NCI-H2196 treated with DMSO at 0.1 percent for 48 hours (cell line): ENCODE measurements at regions not wholly inside any gene's neighbourhood (a gene's known extent, or its start where the extent isn't known, plus 50 kb on each side); places are given as distances from the start of the nearest gene placed in this dataset.

Experiments used
- DNase-seq: peaks from one replicate; lab custom pipeline; 2025; ENCODE audit not compliant: unreplicated experiment; lab: John Stamatoyannopoulos, UW

DNA sequence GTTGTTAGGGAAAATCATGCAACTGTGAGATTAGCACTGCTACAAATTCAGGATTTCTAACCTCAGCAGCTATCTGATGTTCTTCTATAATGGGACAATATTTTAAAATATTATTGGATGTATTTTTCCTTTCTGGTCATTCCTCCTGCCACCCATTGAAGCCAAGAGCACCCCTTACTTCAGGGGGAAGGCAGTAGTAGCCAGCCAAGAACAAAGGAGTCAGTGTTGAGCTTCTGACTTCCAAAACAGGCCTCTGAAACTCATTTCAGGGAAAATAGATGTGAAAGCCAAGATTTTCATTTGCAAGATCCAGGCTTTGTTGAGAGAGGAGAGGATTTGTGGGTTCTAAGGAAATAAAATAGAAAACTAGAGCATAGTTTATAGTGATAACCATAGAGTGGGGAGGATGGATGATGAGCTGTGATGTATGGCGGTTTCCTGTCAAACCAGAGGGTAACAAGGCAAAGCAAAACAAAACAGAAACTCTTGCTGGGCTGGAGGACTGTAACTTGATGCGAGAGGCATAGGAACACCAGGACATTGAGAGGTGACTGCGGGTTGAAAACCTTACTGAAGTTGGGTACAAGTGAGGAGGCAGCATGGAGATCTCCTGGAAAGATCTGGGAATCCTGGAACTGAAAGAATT is 173.7 kb upstream of the LEF1 start:
- no peak for DNase-seq

DNA sequence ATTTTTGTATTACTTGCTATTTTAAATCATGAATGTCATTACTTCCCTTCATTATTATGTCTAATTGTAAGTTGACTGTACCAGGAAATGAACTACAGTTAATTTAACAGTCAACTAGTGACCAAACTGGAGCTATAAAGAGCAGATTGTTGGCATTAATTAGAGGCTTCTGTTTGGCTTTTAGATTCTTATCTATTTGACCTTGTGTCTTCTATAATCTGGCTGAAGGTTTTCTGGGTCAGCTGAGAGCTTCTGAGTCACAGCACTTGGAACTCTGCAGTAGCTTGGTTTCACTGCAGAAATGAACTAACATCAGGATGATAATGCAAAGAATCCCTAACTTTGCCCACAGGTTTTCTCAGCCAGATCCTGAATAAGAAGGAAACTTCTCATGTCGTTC is 169.2 kb upstream of the LEF1 start:
- DNase-seq, result no peak

DNA sequence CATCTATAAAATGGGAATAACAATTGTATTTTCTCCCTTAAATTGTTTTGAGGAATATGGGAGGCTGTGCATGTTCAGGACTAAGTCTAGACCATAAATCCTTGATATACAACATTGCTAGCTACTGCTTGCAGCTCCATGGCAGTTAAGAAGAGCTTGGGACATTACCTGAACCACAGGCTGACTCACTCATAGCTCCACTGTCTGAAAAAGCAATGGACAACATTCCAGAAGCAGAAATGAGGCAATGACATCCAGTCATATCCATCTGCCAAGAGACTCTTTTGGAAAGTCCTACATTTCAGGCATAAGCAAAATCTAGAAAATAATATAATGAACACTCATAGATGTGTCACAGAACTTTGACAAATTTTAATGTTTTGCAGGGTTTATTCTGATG is 167.3 kb upstream of the LEF1 start:
- DNase-seq, result no peak

DNA sequence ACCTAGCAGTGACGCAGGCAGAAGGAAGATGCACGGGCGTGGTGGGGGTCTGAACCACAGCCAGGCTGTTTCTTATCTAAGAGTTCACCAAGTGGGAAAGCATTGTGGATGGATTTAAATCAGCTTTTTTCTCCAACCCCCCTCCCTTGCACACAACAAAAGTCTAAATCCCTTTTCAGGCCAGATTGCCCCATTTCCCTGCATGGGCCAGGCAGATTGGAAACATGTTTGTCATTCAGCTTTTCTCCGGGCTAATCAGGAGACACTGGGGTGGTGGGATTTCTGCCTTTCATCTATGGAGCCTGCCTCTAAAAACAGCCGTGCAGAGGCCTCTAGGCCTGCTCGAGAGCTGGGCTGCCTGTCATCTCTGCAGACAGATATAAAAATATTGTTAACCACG is 166.3 kb upstream of the LEF1 start:
- no peak for DNase-seq

DNA sequence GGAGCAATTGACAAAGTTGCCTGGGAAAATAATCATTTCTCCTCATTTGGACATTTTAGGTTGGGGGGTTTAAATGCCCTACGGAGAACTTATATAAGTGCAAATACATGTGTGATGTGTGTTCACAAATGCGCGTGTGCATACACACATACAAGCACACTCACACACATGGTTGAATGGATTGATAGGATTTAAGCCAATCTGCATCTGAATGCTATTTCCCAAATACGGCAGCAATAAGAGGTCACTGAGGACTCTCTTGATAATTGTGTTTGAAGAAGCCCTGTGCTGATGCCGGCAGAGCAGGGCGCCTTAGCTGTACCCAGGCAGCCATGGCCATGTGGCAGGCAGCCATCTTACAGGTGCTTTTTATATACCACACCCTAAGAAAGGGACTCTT is 165.3 kb upstream of the LEF1 start:
- no peak for DNase-seq

DNA sequence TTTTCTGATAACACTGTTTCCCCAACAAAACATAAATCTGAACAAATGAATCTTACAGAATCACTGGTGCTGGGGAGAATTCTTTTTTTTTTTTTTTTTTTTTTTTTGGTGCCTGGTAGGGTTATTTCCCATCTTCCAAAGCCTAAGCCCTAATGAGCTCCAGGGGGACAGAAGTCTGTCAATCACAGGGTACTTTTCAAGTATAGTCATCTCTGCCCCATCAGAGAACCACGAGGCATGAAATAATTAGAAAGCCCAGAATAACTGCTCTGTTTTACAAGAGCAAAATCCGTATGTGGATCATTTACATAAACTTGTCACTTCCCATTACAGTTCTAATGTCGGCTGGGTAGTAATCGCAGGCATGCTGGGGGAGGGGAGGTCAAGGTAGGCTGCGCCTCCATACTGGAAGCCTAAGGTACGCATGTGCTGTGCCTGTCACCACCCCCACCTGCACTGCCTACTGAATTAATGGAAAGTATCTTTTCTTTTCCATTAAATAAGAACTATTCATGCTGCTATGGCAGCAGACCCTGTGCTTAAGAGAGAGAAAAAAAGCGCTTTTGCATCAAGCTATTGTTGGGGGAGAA is 164.7 kb upstream of the LEF1 start:
- DNase-seq, result no peak

DNA sequence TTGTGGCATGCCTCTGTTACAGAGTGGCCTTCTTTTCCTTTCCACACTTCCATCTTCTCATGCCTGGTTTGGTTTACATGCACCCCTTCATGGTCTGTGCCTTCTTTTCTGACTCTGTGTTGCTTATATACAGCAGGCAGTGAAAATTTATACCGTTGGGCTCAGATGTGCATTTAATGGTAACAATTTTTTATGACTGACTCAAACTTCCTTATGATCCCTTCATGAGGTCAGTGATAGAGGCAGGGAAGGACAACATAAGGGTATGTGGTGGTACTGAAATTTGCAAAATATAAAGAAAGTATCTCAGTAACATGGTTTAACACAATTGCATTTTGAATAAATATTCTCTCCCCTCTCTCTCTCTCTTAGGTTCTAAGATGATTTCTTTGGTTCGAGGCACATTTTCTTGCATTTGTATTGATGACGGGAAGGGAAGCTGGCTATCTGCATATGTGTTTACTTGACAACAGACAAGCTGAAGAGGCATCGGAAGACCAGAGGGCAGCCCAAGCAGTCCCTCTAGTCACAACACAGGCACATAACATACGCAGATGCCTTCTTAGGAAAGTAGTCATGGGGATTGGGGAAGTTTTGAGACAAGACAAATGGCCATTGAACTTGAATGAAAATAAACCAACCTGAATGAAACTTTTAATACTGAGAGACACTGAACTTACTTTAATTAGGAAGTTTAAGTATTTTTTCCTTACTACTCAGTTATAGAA is 163.3 kb upstream of the LEF1 start:
- no peak for DNase-seq

DNA sequence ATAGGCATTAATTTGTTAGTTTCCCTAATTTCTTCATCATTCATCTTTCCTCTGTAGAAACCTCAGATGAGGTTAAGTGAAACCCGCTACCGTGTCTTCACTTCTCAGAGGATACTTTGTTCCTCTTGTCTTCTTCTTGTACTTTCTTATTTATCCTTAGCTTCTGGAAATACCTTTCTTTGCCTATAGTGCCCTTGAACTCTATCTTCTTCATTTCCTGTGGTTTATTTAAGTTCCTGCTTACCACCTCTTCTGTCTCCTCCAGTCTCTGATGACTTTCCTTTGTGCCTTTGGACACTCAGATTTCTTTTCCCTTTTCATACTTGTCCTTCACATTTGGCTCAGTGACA is 159.6 kb upstream of the LEF1 start:
- DNase-seq, result no peak

DNA sequence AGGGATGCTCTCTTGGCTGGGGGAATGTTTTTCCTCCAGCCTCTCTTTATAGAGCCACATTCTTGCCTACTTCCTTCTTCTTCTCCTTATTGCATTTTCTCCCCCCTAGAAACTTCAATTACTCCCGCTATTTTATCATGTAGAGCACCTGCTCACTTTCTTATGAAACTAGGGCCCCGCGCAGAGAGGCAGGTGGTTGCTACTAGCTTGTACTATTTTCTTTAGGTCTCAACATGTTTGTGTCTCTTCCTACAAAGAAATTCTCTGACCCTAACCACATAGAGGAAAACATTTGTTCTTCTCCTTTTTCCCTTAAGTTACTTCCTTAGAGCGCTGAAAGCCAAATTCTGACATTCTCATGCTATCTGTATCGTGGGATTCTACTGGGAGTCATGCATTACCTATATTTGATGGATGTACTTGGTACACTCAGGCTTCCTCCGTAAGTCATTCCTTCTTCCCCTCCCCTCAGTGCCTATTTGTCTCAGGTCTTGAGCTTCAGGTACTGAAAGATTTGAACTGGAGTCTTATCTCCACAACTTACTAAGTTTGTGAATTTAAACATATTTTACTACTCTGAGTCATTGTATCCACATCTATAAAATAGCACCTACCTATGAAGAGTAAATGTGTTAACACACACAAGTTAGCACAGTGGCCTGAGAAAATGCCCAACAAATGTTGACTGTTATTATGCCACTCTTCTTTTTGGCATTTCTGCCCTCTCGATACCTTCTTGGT is 159.1 kb upstream of the LEF1 start:
- no peak for DNase-seq

DNA sequence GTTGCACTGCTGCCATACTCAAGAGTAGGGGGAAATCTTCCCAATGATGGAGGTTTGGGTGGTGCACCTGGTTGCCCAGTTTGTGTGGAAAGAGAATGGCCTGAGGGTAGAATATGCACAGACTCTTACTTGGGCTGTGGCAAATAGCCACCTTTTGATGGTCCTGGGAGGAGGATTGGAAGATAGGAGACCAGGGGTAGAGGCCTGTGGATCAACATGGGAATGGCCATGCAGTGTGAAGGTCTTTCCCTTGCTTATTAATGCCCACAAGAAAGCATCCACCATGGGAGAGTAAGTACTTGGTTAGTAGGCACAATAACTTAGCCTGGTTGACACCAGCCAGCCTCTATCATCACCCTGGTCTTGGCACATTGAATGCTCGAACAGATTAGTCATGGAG is 156.8 kb upstream of the LEF1 start:
- DNase-seq, result no peak

DNA sequence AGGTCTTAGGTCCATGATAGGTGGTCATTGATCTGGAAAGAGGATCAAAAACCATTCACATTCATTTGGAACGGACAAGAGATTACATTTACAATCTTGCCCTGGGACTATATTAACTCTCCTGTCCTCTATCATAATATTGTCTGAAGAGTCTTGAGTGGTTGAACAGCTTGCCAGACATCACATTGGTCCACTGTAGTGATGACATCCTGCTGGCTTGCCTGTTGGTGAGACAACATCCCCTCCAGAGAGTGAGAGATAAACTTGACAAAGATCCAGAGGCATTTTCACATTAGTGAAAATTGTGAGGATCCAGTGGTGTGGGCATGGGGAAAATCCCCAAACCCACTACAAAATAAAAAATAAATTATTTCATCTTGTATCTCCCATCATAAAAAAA is 155.7 kb upstream of the LEF1 start:
- DNase-seq, result no peak

DNA sequence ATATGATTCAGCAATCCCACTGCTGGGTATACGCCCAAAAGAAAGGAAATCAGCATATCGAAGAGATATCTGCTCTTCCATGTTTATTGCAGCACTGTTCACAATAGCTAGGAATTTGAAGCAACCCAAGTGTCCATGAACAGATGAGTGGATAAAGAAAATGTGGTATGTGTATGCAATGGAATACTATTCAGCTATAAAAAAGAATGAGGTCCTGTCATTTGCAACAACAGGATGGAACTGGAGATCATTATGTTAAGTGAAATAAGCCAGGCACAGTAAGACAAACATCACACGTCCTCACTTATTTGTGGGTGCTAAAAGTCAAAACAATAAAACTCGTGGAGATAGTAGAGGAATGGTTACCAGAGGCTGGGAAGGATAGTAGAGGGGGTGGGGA is 153.8 kb upstream of the LEF1 start:
- no peak for DNase-seq

DNA sequence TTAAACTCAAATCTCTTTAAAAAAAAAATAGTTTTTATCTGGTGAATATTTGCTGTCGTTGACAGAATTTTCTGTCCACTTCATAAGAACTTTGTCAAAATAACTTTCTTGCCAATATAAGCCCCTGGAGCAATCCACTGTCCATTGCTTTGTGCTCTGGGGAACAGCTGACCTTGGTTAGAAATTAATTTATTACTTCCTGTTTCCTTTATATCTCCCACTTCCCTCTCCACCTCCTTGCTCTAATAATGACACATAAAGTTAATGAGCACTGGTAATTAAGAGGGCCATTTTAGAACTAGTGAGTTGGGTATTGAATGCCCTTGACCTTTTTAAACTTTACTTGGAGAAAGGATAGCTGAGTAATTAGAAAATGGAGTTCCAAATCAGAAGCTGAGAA is 151.3 kb upstream of the LEF1 start:
- DNase-seq, result no peak

DNA sequence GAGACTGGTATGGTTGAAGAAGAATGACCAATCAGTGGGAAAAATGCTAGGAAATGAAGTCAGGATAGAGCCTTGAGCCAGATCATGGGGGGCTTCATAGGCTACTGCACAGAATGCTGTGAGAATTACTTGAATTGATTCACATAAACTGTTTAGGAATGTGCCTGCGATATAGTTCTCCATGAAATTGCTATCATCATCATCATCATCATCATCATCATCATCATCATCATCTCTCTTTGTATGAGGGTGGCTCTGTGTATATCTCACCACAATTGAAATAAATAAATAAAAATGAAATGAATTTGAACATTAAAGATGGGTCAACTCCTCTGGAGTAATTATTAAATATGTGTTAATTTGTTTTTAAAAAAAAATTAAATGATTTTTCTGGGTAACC is 148.6 kb upstream of the LEF1 start:
- no peak for DNase-seq

DNA sequence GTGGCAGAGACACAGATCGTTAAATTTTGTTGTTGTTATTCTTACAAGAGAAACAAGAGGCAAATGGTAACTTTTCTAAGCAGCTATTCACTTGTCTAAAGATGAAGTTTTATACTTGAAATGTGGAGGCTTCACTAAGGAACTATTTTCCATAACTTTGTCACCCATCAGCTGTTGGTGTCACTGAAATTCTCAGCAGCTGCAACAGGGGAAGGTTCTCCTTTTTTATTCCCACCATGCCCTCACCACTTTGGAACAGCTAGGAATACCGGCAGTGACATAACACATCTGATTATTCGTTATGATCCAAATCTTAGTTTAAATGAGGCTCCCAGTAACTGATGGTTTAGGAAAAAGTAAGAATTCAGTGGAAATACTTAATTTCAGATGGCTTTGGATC is 147.0 kb upstream of the LEF1 start:
- DNase-seq, result no peak

DNA sequence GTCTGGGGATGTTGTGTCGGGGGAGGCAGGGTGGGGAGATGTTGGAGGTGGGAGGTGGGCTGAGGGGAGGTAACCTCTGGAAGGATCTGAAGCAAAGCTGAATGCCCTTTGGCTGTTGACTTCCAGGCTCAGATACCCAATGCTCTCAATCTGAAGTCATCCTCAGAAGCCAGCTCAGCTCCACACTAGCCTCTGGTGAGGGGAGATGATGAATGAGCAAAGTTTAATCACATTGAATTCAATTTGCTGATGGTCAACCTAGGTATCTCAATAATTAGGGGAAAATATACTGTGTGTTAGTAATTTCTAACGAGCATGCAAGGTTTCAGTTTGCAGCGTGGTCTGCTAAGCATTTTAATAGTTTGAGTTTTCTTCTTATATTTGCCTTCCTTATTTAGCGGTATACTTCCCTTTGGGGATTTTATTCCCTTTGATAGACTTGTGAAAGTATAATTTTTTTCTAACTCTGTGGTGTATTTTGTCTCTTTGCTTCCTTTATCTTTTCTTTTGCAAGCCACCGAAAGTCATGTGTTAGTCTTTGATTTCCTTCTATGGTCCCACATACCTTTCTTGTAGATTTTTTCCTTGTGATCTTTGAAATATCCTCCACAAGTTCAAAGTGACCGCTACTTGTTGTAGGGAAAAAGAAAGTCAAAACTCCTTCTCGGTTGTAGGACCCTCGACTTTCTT is 146.3 kb upstream of the LEF1 start:
- no peak for DNase-seq

DNA sequence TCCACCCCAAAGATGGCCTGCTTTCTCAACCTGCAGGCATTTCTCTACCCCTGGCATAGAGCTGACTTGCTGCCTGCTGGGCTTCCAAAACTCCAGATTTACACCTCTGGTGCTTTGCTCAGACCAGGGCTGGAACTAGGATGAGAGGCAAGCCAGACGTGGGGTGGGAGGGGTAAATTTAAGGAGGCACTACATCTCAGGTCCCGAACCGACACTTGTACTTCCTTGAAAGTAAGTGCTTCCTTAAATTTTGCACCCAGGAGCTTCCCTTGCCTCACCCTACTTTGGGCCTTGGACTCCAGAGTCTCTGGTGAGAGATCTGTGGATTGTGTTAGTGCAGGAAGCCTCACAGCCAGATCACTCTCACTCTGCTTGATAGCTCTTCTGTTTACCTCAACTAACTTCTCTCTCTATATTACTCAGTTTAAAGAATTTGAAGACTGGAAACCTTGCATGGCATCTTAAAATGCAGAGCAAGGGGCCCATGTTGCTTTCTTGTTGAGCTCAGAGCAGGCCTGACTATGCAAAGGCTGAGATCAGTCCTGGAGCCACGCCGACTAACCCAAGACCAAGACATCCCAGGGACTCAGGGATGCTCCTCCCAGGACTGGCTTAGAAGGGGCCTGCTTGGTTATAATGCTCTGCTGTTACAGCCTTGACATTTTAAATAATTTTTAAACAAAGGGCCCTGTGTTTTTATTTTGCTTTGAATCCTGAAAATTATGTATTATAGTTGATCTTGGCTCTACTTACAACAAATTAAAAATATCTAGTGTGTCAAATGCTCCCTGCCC is 145.0 kb upstream of the LEF1 start:
- DNase-seq, result no peak

DNA sequence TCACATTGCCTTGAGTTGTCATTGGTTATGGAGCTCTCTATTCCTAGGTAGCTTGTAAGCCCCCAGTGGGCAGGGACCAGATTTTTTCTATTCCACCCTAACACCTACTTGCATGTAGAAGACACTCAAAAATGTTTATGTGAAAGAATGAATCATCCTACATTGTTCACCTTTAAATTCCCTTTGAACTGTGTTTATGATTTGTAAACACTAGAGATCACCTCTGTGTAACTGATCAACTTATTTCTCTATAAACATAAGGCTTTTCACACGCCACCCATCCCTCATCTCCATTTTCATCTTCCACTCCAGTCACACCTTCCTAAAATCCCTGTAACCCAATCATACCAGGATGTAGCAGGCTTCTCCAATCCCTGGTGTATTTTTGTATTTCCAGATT is 142.6 kb upstream of the LEF1 start:
- no peak for DNase-seq

DNA sequence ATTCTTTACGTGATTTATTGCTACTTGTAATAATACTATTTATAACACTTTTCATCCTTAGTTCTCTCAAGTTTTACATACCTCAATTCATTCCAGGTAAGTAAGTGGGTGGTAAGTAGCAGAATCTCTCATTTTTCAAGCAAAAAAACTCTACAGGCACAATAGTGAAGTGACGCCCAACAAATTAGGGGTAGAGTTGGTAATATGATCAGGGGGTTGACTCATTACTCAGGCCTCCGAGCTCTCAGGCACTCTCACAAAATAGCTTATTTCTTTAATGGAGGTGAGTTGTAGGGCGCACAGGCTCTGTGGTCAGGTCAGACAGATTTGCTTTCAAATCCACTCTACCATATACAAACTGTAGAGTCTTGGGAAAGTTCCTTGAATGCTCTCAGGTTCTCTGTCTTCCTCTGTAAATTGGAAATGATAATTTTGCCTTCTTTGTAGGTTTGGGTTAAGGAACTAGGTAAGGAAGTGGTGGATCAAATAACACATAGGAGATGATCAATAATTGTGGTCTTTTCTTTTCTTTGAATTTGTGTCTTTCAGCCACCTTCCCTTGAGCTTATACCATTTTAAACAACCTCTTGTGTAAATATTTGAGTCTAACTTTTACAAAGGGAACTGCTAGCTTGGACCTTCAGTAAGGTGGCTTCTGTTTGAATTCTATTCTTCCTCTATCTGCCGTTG is 134.9 kb upstream of the LEF1 start:
- no peak for DNase-seq

DNA sequence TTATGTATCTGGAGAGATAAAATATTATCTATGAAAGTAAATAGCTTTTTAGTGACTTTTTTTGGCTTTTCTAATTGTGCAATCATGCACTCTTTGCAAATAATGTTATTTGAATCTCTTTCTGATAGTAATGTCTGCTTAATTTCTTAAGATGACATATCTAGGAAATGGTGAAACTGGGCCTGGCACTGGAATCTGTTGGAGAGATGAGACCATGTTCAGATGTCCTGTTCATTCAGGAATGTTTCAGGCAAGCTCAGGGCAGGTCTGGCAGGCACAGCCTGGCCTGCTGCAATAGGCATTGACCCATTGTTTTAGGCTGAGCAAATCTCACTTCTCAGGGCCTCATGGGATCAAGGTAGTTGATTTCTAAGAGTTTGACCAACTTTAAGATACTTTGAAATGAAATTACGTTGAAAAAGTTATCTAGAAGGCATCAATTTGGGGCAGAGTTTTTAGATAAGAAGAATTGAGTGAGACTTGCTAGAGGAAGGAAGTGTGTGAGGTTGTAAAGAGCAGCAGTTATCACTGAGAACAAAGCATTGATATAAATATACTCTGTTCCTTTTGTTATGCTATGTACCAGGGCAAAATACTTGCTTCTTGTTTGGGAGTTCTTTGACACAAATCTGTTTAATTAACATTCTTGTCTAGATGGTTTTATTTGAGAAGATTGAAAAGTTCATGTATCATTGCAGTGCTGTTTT is 133.0 kb upstream of the LEF1 start:
- no peak for DNase-seq
